ENCODE measurements at regions not wholly inside any gene's neighbourhood (a gene's known extent, or its start where the extent isn't known, plus 50 kb on each side); places are given as distances from the start of the nearest gene placed in this dataset.
"Not testable (repeated sequence)": the region's sequence is repeated elsewhere in the genome, so short reads cannot be mapped to it uniquely, and the experiment has no call there.

DNA sequence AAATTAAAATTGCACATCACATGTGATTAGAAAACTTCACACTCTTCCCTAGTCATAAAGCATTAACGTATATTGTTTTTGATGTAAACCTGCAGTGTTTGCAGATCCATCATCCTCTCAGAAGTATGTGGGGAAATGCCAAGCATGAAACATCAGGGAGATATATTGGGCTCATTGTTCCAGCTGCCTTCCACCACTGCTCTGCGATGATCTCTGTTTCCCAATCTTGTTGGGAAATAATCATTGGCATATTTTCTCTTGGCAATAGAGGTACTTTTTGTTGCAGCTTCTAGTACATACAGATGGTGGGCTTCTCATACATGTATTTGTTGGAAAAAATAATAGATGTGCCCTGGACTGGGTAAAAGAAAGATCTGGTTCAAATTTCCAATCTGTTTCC, 466.3 kb upstream of the HS3ST1 start:
- no peak for DNase-seq

DNA sequence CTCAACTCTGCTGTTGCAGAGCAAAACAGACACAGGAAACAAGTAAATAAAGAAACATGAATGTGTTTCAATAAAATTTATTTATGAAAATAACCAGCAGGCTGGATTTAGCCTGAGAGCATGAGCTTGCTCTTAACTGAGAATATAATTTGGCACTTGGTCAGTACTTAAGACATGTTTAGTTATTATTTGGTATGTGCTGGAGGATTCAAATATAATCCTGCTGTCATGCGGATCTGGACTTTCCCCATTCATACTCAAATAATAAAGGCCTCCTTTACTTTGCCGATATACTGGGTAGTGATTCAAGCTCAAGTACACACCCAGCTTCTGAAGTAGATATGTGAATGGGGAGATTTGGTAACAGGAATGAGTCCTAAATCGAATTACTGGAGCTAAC, 465.5 kb upstream of the HS3ST1 start:
- no peak for DNase-seq

DNA sequence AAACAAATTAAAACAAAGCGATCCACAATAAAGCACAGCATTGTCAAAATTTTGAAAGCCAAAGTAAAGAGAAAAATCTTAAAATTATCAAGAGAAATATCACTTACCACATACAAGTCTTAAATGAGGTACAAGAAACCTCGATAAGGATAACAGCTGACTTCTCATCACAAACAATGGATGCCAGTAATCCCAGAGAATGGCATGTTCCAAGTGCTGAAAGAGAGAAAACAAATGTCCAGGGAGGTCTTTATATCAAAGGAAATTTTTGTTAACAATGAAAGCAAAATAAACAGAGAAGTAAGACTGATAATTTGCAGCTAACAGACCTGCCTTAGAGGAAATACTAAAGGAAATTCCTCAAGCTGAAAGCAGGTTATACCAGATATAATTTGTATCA, 460.4 kb upstream of the HS3ST1 start:
- DNase-seq, result no peak

DNA sequence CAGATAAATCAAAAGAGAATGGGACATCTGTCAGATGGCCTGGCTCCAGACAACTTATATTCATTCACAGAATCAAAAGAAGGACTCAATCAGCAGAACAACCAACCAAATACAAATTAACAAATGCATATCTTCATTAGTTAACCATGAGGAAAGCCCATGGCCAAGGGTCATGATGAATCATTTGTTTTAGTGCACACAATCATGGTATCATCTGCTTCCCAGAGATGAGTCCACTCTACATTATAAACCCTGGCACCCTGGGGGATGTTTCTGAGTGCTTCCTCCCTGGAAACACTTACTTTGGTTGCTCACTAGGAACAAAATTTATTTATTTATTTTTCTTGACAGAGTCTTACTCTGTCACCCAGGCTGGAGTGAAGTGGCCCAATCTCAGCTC, 453.3 kb upstream of the HS3ST1 start:
- DNase-seq, result no peak

DNA sequence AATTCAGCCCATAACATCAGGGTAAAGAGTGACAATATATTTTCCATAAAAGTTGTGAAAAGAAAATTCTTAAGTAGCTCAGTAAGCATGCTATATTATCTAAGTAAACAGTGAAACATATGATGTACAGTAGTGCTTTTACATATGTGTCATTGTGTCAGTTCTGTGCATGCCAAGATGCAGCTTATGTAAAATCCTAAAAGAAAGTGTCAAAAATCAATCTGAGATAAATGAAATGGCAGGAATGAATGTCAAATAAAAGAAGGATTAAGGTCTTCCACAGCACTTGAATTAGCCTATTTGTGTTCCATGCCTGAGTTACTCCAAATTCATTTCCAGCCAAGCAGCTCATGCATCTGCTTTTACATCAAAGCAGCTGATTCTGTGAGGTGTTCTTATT, 452.7 kb upstream of the HS3ST1 start:
- no peak for DNase-seq

DNA sequence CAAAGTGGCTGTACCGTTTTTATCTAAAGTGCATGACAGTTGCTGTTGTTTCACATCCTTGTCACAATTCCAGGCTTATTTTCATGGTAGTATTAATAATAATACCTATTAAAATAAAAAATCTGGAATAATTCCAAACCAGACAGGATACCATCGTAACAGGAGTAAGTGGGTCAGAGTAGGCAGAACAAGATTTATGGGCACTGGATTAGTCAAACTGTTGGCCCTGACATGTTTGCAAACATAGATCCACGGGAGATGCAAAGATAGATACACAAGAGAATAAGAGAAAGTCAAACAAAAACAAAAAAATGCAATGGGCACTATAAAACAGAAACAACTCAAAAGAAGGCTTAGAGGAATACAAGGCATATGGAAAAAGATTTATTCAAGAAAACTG, 449.5 kb upstream of the HS3ST1 start:
- no peak for DNase-seq

DNA sequence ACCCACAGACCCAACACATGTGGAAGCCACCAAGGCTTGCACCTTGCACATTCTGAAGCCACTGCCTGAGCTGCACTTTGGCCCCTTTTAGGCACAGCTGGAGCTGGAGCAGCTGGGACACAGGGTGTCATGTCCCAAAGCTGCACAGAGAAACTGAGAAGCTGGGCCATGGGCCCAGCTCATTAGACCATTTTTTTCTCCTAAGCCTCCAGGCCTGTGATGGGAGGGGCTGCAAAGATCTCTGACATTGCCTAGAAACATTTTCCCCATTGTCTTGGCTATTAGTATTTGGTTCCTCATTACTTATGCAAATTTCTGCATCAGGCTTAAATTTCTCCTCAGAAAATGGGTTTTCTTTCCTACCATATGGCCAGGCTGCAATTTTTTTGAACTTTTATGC, 447.4 kb upstream of the HS3ST1 start:
- no peak for DNase-seq

DNA sequence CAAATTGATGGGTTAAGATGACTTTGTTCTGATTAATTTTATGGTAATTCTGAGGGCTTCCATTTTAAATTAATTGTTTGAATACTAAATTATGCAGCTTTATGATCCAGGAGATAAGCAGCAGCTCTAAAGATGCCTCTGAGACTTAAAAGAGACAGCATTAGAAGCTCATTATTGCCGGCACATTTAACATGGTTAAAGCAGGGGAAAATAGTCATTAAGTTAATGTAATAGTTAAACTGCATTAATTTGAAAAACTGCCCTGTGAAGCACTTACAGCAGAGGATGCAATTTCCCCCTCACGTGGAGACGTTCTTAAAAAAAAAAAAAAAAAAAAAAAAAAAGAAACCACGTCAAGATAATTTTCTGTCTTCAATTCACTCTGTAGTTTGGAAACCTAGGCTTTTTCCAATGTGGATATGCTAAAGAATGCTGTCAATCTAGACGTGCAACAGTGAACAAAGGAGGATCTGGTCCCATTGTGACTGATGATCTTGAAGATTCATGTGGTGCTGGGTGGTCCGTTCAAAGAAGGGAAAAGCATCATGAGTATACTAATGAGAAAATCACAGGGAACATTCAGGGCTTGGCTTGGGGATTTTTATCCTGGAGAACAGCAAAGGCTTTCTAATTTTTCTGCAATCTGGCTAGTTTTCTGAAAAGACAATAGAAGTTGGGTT, 440.6 kb upstream of the HS3ST1 start:
- no peak for DNase-seq

DNA sequence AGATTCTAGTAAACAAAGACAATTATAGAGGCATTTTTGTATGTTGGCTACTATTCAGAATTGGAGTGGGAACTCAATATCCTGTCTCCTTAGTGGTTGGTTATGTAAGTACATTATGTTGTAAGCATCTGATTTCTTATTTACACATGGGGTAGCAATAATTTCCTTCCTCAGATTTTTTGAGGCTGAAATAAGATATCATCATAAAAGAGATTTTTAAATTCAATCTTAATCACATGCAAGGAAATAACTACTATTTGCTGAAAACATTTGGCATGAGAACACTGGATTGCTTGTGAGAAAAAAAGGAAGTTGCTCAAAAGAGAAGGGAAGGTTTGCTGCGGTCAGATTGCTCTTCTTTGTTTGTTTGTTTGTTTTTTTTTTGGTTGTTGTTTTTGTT, 437.7 kb upstream of the HS3ST1 start:
- no peak for DNase-seq

DNA sequence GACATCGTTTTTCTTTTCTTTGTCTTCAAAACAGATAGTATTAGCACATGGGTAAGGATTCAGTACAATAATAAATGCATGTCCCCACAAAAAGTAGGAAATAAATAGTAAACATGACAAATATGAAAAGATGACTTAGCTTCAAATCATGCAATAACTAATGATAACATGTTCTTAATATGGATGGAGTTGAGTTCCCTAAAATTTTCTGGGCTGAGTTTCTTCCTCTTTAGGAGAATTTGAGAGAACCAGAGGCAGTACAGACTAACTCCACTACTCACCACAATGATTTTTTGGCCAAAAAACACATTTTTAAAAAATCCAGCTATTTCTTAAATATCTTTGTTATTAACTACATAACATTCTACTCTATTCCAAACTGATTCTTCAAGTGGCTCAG, 432.3 kb upstream of the HS3ST1 start:
- no peak for DNase-seq

DNA sequence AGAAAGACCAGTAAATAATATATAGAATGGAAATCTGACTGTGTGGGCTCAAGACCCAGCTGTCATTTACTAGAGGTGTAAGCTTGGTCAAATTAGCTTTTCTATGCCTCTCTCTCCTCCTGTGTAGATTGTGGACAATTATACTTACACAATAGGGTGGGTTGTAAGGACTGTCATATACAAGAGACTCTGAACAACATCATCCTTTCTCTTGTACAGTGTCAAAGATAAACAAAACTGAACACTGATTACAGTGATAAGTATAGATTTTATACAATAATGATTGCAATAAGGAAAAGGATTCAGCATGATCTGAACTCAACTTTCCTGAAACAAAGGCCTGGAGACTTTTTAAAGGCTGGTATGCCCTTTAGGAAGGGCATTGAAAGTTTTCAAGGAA, 429.2 kb upstream of the HS3ST1 start:
- no peak for DNase-seq

DNA sequence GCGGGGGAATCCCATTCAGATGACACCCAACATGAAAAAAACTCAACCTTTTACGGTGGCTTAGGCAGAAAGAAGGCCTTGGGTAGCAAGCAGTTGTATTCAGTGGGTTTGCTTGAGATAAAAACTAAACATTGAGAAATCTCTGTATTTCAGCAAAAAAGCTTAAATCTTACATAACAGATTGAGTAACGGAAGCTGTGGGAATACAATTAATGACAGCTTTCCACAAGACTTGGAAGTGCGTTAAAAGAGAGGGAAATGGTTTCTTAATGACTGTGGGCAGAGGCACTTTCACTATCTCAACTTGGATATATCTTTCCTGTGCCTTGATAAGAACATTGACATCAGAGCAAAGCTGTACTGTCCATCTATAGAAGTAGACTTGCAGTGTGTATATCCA, 418.5 kb upstream of the HS3ST1 start:
- DNase-seq, result no peak

DNA sequence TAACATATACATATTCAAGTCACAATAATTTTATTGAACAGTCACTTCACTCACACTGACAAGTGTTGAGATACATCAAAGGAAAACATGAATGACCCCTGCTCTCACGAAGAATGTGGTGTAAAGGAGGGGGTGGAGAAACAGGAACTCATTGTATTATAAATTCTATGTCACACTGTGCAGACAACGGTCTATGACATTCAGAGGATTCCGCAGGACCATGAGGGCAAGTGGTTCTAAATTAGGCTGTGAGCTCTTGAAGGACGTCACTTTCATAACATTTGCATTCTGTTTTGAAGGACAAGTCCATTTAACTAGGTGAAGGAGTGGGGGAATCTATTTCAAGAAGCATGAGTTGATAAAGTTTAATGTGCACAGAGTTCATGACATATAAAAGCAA, 415.2 kb upstream of the HS3ST1 start:
- no peak for DNase-seq

DNA sequence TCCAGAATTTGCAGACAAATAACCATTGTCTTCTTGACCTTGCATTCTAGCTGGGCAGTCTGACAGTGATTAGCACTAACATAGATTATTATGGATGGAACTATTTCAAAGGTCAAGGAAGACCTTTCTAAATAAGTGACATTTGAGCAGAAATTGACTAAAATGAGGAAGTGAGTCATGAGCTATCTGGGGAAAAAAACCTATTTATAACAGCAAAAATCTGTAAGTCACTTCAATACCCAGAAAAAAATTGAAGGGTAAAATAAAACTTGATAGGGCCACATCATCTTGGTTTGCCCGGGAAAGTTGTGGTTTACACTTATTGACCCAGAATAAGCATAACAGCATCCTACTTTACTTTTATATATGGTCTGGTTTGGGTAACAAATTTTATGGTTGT, 414.6 kb upstream of the HS3ST1 start:
- no peak for DNase-seq

DNA sequence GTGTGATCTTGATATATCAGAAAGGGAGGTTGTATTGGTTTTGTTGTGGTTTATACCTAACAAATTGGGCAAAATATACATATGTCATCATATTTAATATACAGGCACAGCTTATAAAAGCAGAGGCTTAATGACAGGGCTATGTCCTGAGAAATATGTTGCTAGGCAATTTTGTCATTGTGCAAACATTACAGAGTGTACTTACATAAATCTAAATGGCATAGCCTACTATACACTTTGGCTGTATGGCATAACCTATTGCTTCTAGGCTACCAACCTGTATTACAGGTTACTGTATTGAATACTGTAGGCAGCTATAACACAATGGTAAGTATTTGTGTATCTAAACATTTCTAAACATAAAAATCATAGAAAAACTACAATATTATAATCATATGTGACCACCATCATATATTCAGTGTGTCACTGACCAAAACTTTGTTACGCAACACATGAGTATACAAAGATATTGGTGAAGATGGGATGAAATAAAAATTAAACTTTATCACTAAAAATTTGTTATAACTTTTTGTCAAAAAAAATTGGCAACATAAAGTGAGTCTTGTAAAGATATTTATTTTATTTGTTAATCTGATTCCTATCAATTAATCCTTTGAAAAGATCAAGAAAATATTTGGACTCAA, 414.0 kb upstream of the HS3ST1 start:
- no peak for DNase-seq

DNA sequence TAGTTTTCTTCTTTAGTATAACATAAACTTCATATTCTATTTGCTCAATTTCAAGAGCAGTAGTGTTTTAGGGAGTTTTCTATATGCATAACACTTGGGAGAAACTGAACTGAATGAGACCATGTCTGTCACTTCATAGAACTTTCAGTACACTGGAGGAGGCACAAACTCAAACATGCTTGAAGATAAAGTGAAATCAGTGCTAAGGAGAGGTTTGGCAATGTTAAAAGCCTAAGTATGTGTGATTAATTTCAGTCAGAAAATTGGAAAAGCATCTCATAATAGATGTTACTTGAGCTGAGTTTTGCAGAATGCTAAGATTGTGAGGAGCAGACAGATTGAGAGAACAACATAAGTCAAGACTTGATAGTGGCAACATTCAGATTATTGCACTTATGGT, 411.2 kb upstream of the HS3ST1 start:
- DNase-seq, result no peak

DNA sequence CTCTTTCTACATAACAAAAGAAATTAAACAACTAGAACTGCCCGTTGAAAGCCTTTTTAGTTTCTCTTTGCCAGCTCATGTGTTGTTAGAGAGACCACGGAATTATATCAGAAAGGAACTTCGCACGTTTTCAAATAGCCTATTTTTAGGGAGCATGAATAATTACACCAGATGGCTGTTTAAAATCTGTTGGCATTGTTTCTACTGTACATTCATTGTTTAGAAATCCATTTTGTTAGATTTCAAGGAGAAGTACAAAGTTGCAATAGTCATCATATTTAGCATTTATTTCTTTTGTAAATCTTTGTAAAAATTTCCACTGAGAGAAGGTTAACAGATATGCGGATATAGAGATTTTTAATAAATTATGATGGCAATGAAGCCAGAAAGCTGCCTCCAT, 403.0 kb upstream of the HS3ST1 start:
- DNase-seq, result no peak

DNA sequence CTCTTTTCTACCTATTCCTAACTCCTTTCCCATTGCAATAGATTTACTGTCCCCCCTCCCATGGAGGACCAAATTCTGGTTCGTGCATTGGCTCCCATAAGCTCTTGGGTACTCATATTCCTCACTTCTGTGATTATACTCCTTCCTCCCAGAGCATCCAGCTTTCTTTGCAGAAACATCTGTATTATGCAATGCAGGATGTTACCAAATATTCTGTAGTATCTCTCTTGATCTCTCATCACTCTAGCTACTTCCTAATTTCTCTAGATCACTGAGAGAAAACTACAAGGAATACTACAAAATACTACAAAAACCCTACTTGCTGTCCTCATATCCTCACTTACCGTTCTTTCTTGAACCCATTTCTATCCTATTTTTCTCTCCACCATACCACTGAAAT, 395.9 kb upstream of the HS3ST1 start:
- DNase-seq, result no peak

DNA sequence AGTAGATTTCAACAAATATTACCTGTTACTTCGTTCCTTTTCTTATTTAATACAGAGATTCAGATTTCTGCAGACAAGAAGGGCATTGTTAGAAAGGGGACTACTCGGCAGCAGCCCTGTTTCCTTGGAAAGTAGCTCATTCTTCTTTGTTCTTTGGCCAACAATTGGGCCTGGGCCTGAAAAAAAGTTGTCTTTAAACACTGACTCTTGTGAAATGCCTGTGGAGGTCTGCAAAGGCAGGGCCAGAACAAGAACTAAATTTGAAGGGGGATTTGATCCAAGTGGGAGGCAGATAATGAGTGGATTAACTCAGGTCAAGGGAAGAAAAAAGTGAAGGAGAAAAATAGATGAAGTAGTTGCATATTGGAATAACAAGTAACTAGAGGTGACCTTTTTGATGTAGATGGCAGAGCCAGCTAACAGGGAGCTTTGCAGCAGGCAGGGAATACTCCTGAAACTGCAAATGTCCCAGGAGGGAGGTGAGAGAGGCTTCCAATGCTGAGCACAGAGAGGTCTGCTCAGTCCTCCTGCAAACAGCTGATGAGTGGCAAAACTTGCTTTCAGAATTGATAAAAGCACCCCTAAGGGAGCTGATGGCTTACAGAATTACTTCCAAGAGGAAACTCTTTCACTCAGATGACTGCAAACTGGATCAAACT, 393.2 kb upstream of the HS3ST1 start:
- no peak for DNase-seq

DNA sequence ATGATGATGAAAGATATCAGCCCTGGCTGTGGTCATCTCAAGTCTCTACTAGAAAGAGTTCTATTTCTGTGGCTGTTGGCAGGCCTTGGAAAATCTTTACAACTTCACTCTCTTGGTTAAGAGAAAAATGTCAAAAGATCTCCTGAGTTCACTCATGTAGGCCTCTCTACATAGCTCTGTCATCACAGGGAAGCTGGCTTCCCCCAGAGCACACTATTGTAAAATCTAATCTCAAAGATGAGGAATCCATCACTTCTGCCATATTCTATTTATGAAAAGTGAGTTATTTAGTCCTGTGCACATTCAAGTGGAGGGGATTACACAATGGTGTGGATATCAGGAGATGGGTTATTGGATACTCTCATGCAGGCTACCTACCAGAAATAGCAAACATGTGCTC, 388.4 kb upstream of the HS3ST1 start:
- no peak for DNase-seq

DNA sequence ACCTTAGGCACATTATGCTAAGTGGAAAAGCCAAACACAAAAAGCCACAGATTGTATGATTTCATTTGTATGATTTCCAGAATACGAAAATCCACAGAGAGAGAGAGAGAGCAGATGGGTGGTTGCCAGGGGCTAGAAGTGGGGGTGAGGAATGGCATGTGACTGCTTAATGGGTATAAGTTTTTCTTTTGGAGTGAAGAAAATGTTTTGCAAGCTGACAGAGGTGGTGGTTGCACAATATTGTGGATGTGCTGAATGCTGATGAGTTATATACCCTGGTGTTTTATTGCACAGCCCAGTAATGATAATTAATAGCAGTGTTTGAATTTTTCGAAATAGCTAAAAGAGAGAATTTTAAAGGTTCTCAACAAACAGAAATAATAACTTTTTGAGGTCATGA, 386.1 kb upstream of the HS3ST1 start:
- no peak for DNase-seq

DNA sequence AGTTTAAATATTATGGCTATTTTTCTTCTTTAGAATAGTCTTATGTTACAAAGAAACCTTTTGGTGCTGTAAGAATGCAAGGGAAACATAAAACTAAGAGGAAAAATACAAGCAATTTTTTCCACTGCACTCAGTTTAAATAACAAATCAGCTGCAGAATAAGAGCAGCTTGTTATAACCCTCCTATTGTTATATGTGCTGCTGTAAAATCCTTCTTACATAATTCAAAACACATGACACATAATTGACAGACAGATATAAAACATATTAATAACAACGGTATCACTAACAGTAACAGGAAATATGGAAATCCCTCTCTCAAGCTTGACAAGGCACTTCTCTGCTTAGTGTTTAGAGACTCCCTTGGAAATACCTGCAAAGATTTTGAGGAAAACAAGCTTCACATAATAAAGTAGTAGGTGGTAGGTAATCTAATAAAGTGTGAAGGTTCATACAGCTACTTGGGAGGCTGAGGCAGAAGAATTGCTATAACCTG, 385.3 kb upstream of the HS3ST1 start:
- no peak for DNase-seq

DNA sequence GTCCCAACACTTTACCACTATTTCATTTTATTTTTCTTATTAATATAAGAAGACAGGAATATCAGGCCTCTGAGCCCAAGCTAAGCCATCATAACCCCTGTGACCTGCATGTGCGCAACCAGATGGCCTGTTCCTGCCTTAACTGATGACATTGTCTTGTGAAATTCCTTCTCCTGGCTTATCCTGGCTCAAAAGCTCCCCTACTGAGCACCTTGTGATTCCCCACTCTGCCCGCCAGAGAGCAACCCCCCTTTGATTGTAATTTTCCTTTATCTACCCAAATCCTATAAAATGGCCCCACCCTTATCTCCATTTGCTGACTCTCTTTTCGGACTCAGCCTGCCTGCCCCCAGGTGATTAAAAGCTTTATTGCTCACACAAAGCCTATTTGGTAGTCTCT, 382.8 kb upstream of the HS3ST1 start:
- DNase-seq, result not testable (repeated sequence)

DNA sequence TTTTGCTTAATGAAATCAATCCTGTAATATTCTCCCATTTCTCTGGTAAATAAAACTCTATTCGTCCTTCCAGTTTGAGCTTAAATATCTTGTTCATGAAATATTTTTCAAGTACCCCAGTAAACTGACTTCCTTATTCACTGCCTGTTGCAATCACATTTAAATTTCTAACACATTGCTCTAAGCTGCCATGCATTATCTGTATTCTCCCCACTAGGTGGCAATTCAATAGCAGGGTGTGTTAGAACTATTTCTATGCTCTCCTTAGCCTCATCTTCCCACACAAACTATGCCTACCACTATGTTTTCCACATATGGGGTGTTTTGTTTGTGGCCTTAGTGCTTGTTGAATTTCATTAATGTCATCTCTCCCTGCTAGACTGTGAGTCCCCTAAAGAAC, 377.1 kb upstream of the HS3ST1 start:
- no peak for DNase-seq
